CD14-positive monocyte (primary cell): ENCODE measurements at regions not wholly inside any gene's neighbourhood (a gene's known extent, or its start where the extent isn't known, plus 50 kb on each side); places are given as distances from the start of the nearest gene placed in this dataset.

Source experiments
- DNase-seq, 3 donors: peaks; one replicate each; pipeline ENCODE4 v3.0.0-alpha.2; 2011 to 2022
- H2AFZ ChIP-seq: 2 replicates; pipeline ENCODE4 v1.6.0; 2012; ENCODE audit warnings: mild to moderate bottlenecking, low read depth, low read length, inconsistent platforms; ENCODE audit not compliant: insufficient read depth, poor library complexity, severe bottlenecking
- H3K27ac ChIP-seq, 2 donors: 1 replicate in 1 of 2; 2 replicates in 1 of 2; pipeline ENCODE4 v1.5.1; 2012 to 2013; ENCODE audit warnings: low read length in 2 of 2, control low read depth in 1 of 2, inconsistent platforms in 1 of 2, low read depth in 1 of 2, mild to moderate bottlenecking in 1 of 2
- H3K27me3 ChIP-seq, 2 donors: one replicate each; pipeline versions ENCODE4 v1.6.0 to v1.6.1; 2011 to 2013; ENCODE audit warnings: low read length in 2 of 2; ENCODE audit not compliant: control insufficient read depth in 2 of 2, insufficient read depth in 2 of 2
- H3K36me3 ChIP-seq, 2 donors: replicated peaks in 1 of 2; 1 replicate in 1 of 2; 2 replicates in 1 of 2; pipeline versions ENCODE4 v1.5.1 to v1.6.1; 2012 to 2013; ENCODE audit warnings: low read length in 2 of 2, control low read depth in 1 of 2, inconsistent platforms in 1 of 2, mild to moderate bottlenecking in 1 of 2; ENCODE audit not compliant: insufficient read depth in 2 of 2, control insufficient read depth in 1 of 2
- H3K4me1 ChIP-seq, 2 donors: 1 replicate in 1 of 2; 2 replicates in 1 of 2; pipeline versions ENCODE4 v1.5.1 to v1.6.1; 2012 to 2013; ENCODE audit warnings: low read length in 2 of 2, control low read depth in 1 of 2, inconsistent platforms in 1 of 2, mild to moderate bottlenecking in 1 of 2, moderate library complexity in 1 of 2; ENCODE audit not compliant: insufficient read depth in 2 of 2, control insufficient read depth in 1 of 2
- H3K4me2 ChIP-seq: replicated peaks from 2 replicates; pipeline ENCODE3; 2012; ENCODE audit warnings: low read length, moderate library complexity, mild to moderate bottlenecking; ENCODE audit not compliant: poor library complexity, severe bottlenecking; ENCODE audit errors: extremely low read depth
- H3K4me3 ChIP-seq, 3 experiments: fragments of 200-600 bp in 1 of 3; sonication (generic) in 1 of 3; replicated peaks in 1 of 3; 1 replicate in 2 of 3; 2 replicates in 1 of 3; pipeline ENCODE4 v1.5.1; 2011 to 2013; ENCODE audit warnings: low read length in 3 of 3, mild to moderate bottlenecking in 3 of 3, control low read depth in 2 of 3, low read depth in 2 of 3, inconsistent platforms in 1 of 3, moderate library complexity in 1 of 3
- H3K79me2 ChIP-seq: 2 replicates; pipeline ENCODE4 v1.6.0; 2012; ENCODE audit warnings: mild to moderate bottlenecking, control low read depth, inconsistent platforms, low read length, moderate library complexity; ENCODE audit not compliant: insufficient read depth
- H3K9ac ChIP-seq: 2 replicates; pipeline ENCODE4 v1.6.0; 2017; ENCODE audit warnings: low read length, mild to moderate bottlenecking; ENCODE audit not compliant: insufficient read depth, poor library complexity, severe bottlenecking
- H3K9me3 ChIP-seq, 2 donors: replicated peaks in 1 of 2; 1 replicate in 1 of 2; 2 replicates in 1 of 2; pipeline versions ENCODE4 v1.5.1 to v1.6.1; 2012 to 2013; ENCODE audit warnings: low read length in 2 of 2, control low read depth in 1 of 2; ENCODE audit not compliant: control insufficient read depth in 1 of 2, insufficient read depth in 1 of 2
- H4K20me1 ChIP-seq: 2 replicates; pipeline ENCODE4 v1.6.0; 2012; ENCODE audit warnings: mild to moderate bottlenecking, low read length, control low read depth, moderate library complexity; ENCODE audit not compliant: insufficient read depth
- H3K27ac Mint-ChIP-seq, 7 donors: one replicate each; pipeline ENCODE4 v1.8.0; 2020; ENCODE audit warnings: mild to moderate bottlenecking in 7 of 7, mixed read lengths in 7 of 7, moderate library complexity in 6 of 7, inconsistent platforms in 2 of 7
- H3K27me3 Mint-ChIP-seq, 3 donors: one replicate each; pipeline ENCODE4 v1.8.0; 2021 to 2022; ENCODE audit warnings: low read depth in 3 of 3, mild to moderate bottlenecking in 3 of 3, mixed read lengths in 3 of 3, moderate library complexity in 3 of 3, inconsistent platforms in 1 of 3
- H3K36me3 Mint-ChIP-seq, 2 donors: one replicate each; pipeline ENCODE4 v1.8.0; 2020; ENCODE audit warnings: mixed read lengths in 2 of 2, inconsistent platforms in 1 of 2, mild to moderate bottlenecking in 1 of 2
- H3K4me1 Mint-ChIP-seq: one replicate; pipeline ENCODE4 v1.8.0; 2020; ENCODE audit warnings: mild to moderate bottlenecking, mixed read lengths
- H3K4me3 Mint-ChIP-seq, 2 donors: one replicate each; pipeline ENCODE4 v1.8.0; 2020; ENCODE audit warnings: mild to moderate bottlenecking in 2 of 2, mixed read lengths in 2 of 2, moderate library complexity in 1 of 2
- H3K9me3 Mint-ChIP-seq, 7 donors: one replicate each; pipeline ENCODE4 v1.8.0; 2020 to 2022; ENCODE audit warnings: mixed read lengths in 7 of 7, mild to moderate bottlenecking in 6 of 7, moderate library complexity in 6 of 7, inconsistent platforms in 2 of 7
- CTCF ChIP-seq: fragments of 200-600 bp; IDR thresholded peaks from one replicate; pipeline ENCODE4 v1.8.0; 2022; ENCODE audit warnings: antibody characterized with exemption, mild to moderate bottlenecking
- WGBS: methylation state at CpG from one replicate; pipeline ENCODE4 v1.1.5; 2013; ENCODE audit warnings: missing lambda C conversion rate; ENCODE audit not compliant: insufficient coverage; 5-methylcytosine and 5-hydroxymethylcytosine counted together
- intact Hi-C, 2 donors: fragments of 100-400 bp; cut with micrococcal nuclease; formaldehyde crosslinking; loops; one replicate each; pipeline versions ENCODE4 v1.15.0 to v1.15.1; 2023

GRCh38 chr6:168990019-168990751, 263.5 kb downstream of the THBS2 start:
- Histone ChIP-seq H3K36me3 (no peaks in the 10 kb centered on the region), H3K4me2 (no peak overlapping the region), H3K79me2 (no peaks in the 10 kb centered on the region), H3K4me1 (no peaks in the 10 kb centered on the region), H3K27ac (no peak overlapping the region), H3K27me3 (no peaks in the 10 kb centered on the region), H2AFZ (no peak overlapping the region), H3K4me3 (no peak overlapping the region), H3K9me3 (no peaks in the 10 kb centered on the region), H3K9ac (no peak overlapping the region), H4K20me1 (no peaks in the 10 kb centered on the region)
- H3K4me3 Mint-ChIP-seq = no peak overlapping the region
- DNase-seq = no peak
- H3K27me3 Mint-ChIP-seq = peaks cover 0 to 1% (median 0%) of the 10 kb centered on the region in 3 donors
- H3K36me3 Mint-ChIP-seq = no peaks in the 10 kb centered on the region
- no peak for TF ChIP-seq CTCF
- no peak overlapping the region for H3K27ac Mint-ChIP-seq
- intact Hi-C loops = no loop called here
- peaks cover 0 to 3% (median 0%) of the 10 kb centered on the region in 7 donors for H3K9me3 Mint-ChIP-seq
- no peaks in the 10 kb centered on the region for H3K4me1 Mint-ChIP-seq
- 98% methylated on average over 15 of the region's 22 CpGs for WGBS

DNA sequence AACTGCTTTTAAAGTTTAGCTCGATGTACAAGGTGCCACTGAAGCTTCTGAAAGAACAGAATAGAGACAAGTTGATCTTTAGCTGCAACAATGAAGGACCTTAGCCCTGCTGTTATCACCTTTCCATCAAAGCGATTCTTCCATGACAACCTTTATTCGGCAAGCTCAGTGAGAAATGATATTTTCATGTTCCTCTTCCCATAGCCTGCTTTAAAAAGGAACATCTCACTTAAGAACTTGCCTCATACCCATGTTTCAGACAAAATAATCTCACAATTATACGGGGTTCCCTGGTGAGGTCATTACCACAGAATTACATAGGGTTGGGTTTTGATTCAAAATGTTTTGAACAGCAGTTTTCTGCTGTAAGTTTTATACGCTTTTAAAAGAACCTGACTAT, 264.2 kb downstream of the THBS2 start:
- no peaks in the 10 kb centered on the region for H3K79me2 ChIP-seq
- Mint-ChIP-seq H3K9me3 (peaks cover 0 to 3% (median 0%) of the 10 kb centered on the region in 7 donors), H3K27me3 (peaks cover 0 to 1% (median 0%) of the 10 kb centered on the region in 3 donors), H3K36me3 (no peaks in the 10 kb centered on the region), H3K4me3 (no peak overlapping the region), H3K4me1 (no peaks in the 10 kb centered on the region), H3K27ac (no peak overlapping the region)
- no peaks in the 10 kb centered on the region for H3K36me3 ChIP-seq
- no peaks in the 10 kb centered on the region for H3K27me3 ChIP-seq
- no peak overlapping the region for H3K27ac ChIP-seq
- intact Hi-C loops = no loop called here
- H3K9me3 ChIP-seq = no peaks in the 10 kb centered on the region
- no peak for TF ChIP-seq CTCF
- no peak overlapping the region for H3K4me3 ChIP-seq
- no peak overlapping the region for H3K9ac ChIP-seq
- DNase-seq = no peak
- WGBS = 100% methylated on average over 1 of the region's 5 CpGs
- H3K4me1 ChIP-seq = no peaks in the 10 kb centered on the region
- no peak overlapping the region for H2AFZ ChIP-seq
- no peaks in the 10 kb centered on the region for H4K20me1 ChIP-seq
- H3K4me2 ChIP-seq = no peak overlapping the region
